OCI-LY3 (cell line): ENCODE measurements at regions not wholly inside any gene's neighbourhood (a gene's known extent, or its start where the extent isn't known, plus 50 kb on each side); places are given as distances from the start of the nearest gene placed in this dataset.

Source experiments
- EZH2phosphoT487 ChIP-seq: fragments of 200-600 bp; shearing (Covaris generic); IDR thresholded peaks from 2 replicates; pipeline ENCODE4 v1.6.1; 2018; ENCODE audit warnings: antibody characterized with exemption, mixed run types, low read depth
- TF ChIP-seq, protein P1 (sequence below): fragments of 200-600, 300-600 bp; sonication (generic); IDR thresholded peaks from 2 replicates; pipeline ENCODE4 v1.5.1; 2014; ENCODE audit warnings: antibody characterized with exemption, low read length, low read depth

- TF ChIP-seq, protein P1, sequence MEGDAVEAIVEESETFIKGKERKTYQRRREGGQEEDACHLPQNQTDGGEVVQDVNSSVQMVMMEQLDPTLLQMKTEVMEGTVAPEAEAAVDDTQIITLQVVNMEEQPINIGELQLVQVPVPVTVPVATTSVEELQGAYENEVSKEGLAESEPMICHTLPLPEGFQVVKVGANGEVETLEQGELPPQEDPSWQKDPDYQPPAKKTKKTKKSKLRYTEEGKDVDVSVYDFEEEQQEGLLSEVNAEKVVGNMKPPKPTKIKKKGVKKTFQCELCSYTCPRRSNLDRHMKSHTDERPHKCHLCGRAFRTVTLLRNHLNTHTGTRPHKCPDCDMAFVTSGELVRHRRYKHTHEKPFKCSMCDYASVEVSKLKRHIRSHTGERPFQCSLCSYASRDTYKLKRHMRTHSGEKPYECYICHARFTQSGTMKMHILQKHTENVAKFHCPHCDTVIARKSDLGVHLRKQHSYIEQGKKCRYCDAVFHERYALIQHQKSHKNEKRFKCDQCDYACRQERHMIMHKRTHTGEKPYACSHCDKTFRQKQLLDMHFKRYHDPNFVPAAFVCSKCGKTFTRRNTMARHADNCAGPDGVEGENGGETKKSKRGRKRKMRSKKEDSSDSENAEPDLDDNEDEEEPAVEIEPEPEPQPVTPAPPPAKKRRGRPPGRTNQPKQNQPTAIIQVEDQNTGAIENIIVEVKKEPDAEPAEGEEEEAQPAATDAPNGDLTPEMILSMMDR: 0 out of 2 replicates have a peak, but pooled peaks have one; percentile 9
- TF ChIP-seq EZH2phosphoT487: no peak
Observed at GRCh38 chr9:83154087-83154736, 91.3 kb upstream of the RASEF start.
